HEK293T (cell line): ENCODE measurements at regions not wholly inside any gene's neighbourhood (a gene's known extent, or its start where the extent isn't known, plus 50 kb on each side); places are given as distances from the start of the nearest gene placed in this dataset.

Source experiments
- CTCF ChIA-PET: fragments of 350-600 bp; formaldehyde crosslinking; extraction: SDS; loops from one replicate; lab custom pipeline; 2021; ENCODE audit warnings: antibody characterized with exemption, inconsistent platforms; lab: Yijun Ruan, JAX
- POLR2A ChIA-PET: fragments of 350-600 bp; formaldehyde crosslinking; extraction: SDS; loops from one replicate; lab custom pipeline; 2020; ENCODE audit warnings: antibody characterized with exemption, inconsistent platforms; lab: Yijun Ruan, JAX
- DNase-seq: peaks from one replicate; pipeline ENCODE4 v3.0.0; 2012; ENCODE audit warnings: mixed read lengths; ENCODE audit errors: extremely low spot score
- ARNT ChIP-seq: fragments of 450-650 bp; IDR thresholded peaks from 2 replicates; pipeline ENCODE4 v1.6.1; 2017; ENCODE audit warnings: mild to moderate bottlenecking
- BHLHE40 ChIP-seq: fragments of 450-650 bp; IDR thresholded peaks from 2 replicates; pipeline ENCODE4 v1.6.1; 2016; ENCODE audit warnings: mild to moderate bottlenecking, moderate library complexity, borderline replicate concordance
- CTBP1 ChIP-seq: fragments of 450-650 bp; IDR thresholded peaks from 2 replicates; pipeline ENCODE4 v1.6.1; 2016; ENCODE audit warnings: borderline replicate concordance
- ELF4 ChIP-seq: fragments of 450-650 bp; IDR thresholded peaks from 2 replicates; pipeline ENCODE4 v1.6.1; 2017; ENCODE audit warnings: antibody characterized with exemption
- FOXA1 ChIP-seq: fragments of 450-650 bp; IDR thresholded peaks from 2 replicates; pipeline ENCODE4 v1.6.1; 2016; ENCODE audit warnings: mild to moderate bottlenecking
- FOXK2 ChIP-seq: fragments of 450-650 bp; IDR thresholded peaks from 2 replicates; pipeline ENCODE4 v1.6.1; 2016; ENCODE audit warnings: mild to moderate bottlenecking
- FOXM1 ChIP-seq: fragments of 450-650 bp; IDR thresholded peaks from 2 replicates; pipeline ENCODE4 v1.6.1; 2017; ENCODE audit warnings: mild to moderate bottlenecking, borderline replicate concordance
- HDGF ChIP-seq: fragments of 450-650 bp; IDR thresholded peaks from 2 replicates; pipeline ENCODE4 v1.6.1; 2017; ENCODE audit warnings: antibody characterized with exemption, borderline replicate concordance
- L3MBTL2 ChIP-seq: fragments of 450-650 bp; conservative IDR thresholded peaks from 2 replicates; pipeline ENCODE4 v1.6.1; 2016; ENCODE audit warnings: mild to moderate bottlenecking
- LEF1 ChIP-seq: fragments of 450-650 bp; IDR thresholded peaks from 2 replicates; pipeline ENCODE4 v1.6.1; 2017; ENCODE audit warnings: mild to moderate bottlenecking, borderline replicate concordance
- NFRKB ChIP-seq: fragments of 450-650 bp; IDR thresholded peaks from 2 replicates; pipeline ENCODE4 v1.6.1; 2016; ENCODE audit warnings: mild to moderate bottlenecking, moderate library complexity
- SP1 ChIP-seq: fragments of 450-650 bp; IDR thresholded peaks from 2 replicates; pipeline ENCODE4 v1.6.1; 2017
- SUZ12 ChIP-seq: fragments of 450-650 bp; IDR thresholded peaks from 2 replicates; pipeline ENCODE4 v1.6.1; 2016; ENCODE audit warnings: mild to moderate bottlenecking
- TARDBP ChIP-seq: fragments of 450-650 bp; IDR thresholded peaks from 2 replicates; pipeline ENCODE4 v1.6.1; 2016
- ZNF384 ChIP-seq: fragments of 450-650 bp; IDR thresholded peaks from 2 replicates; pipeline ENCODE4 v1.6.1; 2016
- TF ChIP-seq, protein P1 (sequence below): fragments of 450-650 bp; IDR thresholded peaks from 2 replicates; pipeline ENCODE4 v1.6.1; 2016

DNA sequence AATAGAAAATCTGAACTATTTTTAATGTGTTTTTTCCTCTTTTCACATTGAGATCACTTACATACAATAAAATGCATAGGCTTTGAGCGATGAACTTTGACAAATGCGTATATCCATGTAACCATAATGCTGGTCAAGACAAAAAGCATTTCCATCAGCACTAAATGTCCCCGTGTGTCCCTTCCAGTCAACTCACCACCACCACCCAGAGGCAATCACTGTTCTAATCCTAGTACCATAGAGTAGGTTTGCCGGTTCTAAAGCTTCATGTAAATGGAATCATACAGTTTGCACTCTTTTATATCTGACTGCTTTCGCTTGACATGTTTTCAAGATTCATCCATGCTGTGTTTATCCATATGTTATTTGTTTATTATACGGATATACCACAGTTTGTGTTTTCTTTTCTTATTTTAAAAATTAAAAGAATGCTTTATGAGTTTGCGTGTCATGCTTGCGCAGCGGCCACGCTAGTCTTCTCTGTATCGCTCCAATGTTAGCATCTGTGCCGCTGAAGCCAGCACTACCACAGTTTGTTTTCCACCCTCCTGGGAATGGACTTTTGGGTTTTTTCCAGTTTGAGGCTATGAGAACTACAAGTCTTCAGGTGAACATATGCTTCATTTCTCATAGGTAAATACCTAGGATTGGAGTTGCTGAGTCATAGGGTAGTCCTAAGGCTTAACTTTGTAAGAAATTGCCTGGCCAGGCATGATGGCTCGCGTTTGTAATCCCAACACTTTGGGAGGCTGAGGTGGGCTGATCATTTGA, 197.5 kb upstream of the CHAC2 start:
- TF ChIP-seq BHLHE40 (no peak), ARNT (no peak), CTBP1 (no peak), TARDBP (no peak), FOXK2 (no peak), SUZ12 (no peak), SP1 (no peak), LEF1 (no peak), L3MBTL2 (no peak)
- TF ChIP-seq, protein P1, sequence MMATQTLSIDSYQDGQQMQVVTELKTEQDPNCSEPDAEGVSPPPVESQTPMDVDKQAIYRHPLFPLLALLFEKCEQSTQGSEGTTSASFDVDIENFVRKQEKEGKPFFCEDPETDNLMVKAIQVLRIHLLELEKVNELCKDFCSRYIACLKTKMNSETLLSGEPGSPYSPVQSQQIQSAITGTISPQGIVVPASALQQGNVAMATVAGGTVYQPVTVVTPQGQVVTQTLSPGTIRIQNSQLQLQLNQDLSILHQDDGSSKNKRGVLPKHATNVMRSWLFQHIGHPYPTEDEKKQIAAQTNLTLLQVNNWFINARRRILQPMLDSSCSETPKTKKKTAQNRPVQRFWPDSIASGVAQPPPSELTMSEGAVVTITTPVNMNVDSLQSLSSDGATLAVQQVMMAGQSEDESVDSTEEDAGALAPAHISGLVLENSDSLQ, result no peak
- no peak for DNase-seq
- CTCF ChIA-PET, result no interaction called here
- POLR2A ChIA-PET, result no interaction called here

- ChIA-PET POLR2A (no interaction called here), CTCF (no interaction called here)
- TF ChIP-seq ZNF384, result no peak
- TF ChIP-seq TARDBP, result no peak
- TF ChIP-seq FOXK2, result no peak
- TF ChIP-seq, protein P1, result no peak
- TF ChIP-seq ELF4, result no peak
- no peak for TF ChIP-seq SP1
- no peak for TF ChIP-seq LEF1
- no peak for TF ChIP-seq FOXM1
- no peak for TF ChIP-seq BHLHE40
- TF ChIP-seq HDGF, result no peak
- no peak for TF ChIP-seq ARNT
- TF ChIP-seq NFRKB, result no peak
- no peak for TF ChIP-seq L3MBTL2
- TF ChIP-seq FOXA1, result no peak
- no peak for TF ChIP-seq CTBP1
- TF ChIP-seq SUZ12, result no peak
- DNase-seq, result no peak
Measured at GRCh38 chr2:53568469-53568868, 199.1 kb upstream of the CHAC2 start.

DNA sequence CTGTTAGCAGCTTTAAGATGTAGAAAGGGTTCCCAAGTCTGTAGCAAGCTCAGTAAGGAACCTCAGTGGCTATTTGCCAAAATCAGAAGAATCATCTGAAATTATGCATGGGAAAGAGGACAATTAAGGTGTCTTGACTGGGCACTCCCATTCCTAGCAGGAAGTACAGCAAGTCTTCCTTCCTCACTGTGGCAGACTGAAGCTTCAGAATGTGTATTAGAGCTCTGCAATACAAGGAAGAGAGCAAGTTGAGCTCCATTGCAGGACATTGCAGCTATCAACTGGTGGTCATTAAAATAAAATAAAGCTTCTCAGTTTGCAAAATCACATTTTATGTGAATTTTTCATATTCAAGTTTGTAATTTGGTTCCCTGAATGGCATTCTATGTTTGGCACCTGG, 200.5 kb upstream of the CHAC2 start:
- no peak for TF ChIP-seq LEF1
- DNase-seq, result no peak
- POLR2A ChIA-PET, result no interaction called here
- CTCF ChIA-PET, result no interaction called here

DNA sequence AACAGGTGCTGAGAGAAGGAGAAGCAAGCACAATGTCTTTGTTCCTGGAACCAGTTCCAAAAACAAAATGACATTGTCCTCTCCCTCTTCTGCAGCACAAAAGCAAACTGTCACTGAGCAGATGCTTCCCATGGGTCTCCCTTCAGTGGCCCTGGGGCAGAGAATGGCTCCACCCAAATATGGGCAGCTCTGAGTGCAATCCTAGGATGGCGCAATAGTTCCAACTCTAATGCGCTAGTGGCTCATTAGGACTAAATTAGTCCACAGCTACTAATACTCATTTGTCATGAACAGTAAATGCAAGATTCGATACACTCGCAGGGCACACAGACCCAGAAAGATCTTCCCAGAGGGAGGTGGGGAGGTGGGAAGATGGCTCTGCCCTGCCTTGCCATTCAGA, 205.2 kb upstream of the CHAC2 start:
- DNase-seq, result no peak
- TF ChIP-seq HDGF, result no peak
- no peak for TF ChIP-seq L3MBTL2
- TF ChIP-seq CTBP1, result no peak
- TF ChIP-seq FOXK2, result no peak
- no peak for TF ChIP-seq FOXA1
- TF ChIP-seq NFRKB, result no peak
- TF ChIP-seq, protein P1, result no peak
- no peak for TF ChIP-seq SUZ12
- no peak for TF ChIP-seq ZNF384
- TF ChIP-seq FOXM1, result no peak
- TF ChIP-seq SP1, result no peak
- TF ChIP-seq ARNT, result no peak
- no peak for TF ChIP-seq LEF1
- no peak for TF ChIP-seq BHLHE40
- ChIA-PET POLR2A (no interaction called here), CTCF (no interaction called here)

GRCh38 chr2:53561155-53561554, 206.4 kb upstream of the CHAC2 start:
- POLR2A ChIA-PET, result no interaction called here
- CTCF ChIA-PET, result no interaction called here
- DNase-seq, result no peak
- TF ChIP-seq CTBP1 (no peak), NFRKB (no peak), SUZ12 (no peak), BHLHE40 (no peak), FOXK2 (no peak), SP1 (no peak), FOXA1 (no peak), HDGF (no peak), ZNF384 (no peak), TARDBP (no peak), ELF4 (no peak), FOXM1 (no peak)

DNA sequence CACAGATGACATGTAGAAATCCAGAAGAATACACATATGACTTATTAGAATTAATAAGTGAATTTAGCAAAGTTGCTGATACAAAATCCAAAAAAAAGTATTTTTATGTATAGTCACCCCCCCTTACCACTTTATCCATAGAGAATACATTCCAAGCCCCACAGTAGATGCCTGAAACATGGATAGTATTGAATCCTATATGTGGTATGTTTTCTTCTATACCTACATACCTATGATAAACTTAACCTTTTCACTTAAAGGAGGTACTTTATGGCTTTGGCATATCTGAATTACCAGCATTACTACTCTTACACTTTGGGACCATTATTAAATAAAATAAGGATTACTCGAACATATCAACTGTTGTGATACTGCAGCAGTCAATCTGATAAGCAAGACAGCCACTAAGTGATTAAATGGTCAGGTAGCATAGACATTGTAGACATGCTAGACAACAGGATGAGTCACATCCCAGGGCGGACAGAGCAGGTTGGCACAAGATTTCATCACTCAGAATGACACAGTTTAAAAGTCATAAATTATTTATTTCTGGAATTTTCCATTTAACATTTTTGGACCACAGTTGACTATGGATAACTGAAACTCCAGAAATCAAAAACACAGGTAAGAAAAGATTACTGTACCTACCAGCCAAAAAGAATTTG, 208.2 kb upstream of the CHAC2 start:
- no peak for DNase-seq
- ChIA-PET CTCF (no interaction called here), POLR2A (no interaction called here)

More for the DNA sequence above, 208.2 kb upstream of the CHAC2 start:
- TF ChIP-seq NFRKB, result no peak
- no peak for TF ChIP-seq SP1
- no peak for TF ChIP-seq ELF4
- no peak for TF ChIP-seq L3MBTL2
- TF ChIP-seq ARNT, result no peak
- TF ChIP-seq FOXM1, result no peak
- no peak for TF ChIP-seq SUZ12
- no peak for TF ChIP-seq FOXA1
- TF ChIP-seq HDGF, result no peak
- TF ChIP-seq TARDBP, result no peak
- TF ChIP-seq FOXK2, result no peak
- no peak for TF ChIP-seq BHLHE40
- no peak for TF ChIP-seq CTBP1
- TF ChIP-seq LEF1, result no peak
- TF ChIP-seq, protein P1, result no peak
- TF ChIP-seq ZNF384, result no peak
